ENCODE measurements at regions not wholly inside any gene's neighbourhood (a gene's known extent, or its start where the extent isn't known, plus 50 kb on each side); places are given as distances from the start of the nearest gene placed in this dataset.
"Not testable (repeated sequence)": the region's sequence is repeated elsewhere in the genome, so short reads cannot be mapped to it uniquely, and the experiment has no call there.

GRCh38 chrX:150167482-150168324, 195.4 kb upstream of the MAMLD1 start:
- DNase-seq = no peak

GRCh38 chrX:150182161-150182560, 181.0 kb upstream of the MAMLD1 start:
- DNase-seq = no peak

DNA sequence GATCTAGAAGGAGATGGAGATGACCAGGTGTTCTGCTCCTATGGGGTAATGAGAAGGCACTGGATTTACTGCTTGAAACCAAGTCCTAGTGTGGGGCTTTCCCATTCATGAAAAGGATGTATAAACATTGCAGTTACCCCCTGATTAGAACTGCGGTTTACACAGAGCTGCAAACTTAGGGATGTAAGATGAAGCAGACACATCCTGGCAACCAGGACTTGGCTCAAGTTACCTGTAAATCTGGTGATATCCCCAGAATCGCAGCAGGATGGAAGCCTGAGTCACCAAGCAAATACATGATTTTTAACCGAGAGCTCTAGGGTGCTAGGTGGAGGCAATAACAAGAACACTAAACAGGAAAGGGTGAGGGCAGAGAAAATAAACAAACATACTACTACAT, 178.6 kb upstream of the MAMLD1 start:
- no peak for DNase-seq

DNA sequence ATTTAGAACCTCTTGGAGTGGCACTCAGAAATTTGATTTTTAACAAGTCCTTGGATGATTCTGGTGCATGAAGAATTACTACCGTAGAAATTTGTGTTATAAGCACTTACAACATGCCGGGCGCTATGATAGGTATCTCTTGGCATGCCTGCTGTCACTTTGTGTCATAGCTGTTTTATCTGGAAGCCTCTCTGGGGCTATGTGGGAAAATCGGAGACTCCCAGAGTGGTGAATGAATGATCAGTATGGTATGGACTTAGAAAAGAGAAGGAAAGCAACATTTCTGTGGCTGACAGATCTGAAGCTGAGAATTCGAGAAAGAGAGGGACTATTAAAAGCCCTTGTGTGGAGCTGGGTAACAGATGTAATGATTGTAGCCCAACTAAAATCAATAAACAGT, 177.4 kb upstream of the MAMLD1 start:
- DNase-seq = no peak

GRCh38 chrX:150192816-150193215, 170.3 kb upstream of the MAMLD1 start:
- DNase-seq = no peak

GRCh38 chrX:150196285-150196684, 166.8 kb upstream of the MAMLD1 start:
- DNase-seq = no peak

DNA sequence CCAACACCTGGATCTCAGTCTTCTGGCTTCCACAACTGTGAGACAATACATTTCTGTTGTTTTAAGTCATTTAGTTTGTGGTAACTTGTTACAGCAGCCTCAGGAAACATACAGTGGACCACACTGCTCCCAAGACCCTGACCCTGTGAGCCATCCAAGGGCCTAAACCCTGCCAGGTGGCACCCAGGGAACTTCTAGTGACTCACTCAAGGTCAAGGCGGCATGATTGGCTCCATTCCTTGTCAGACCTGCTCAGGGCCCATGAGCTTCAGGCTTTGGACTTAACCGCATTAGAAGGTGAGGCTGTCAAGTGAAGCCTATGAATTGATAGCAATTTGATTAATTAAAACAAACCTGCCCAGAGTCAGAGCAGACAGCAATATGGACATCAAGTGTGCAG, 165.7 kb upstream of the MAMLD1 start:
- no peak for DNase-seq

DNA sequence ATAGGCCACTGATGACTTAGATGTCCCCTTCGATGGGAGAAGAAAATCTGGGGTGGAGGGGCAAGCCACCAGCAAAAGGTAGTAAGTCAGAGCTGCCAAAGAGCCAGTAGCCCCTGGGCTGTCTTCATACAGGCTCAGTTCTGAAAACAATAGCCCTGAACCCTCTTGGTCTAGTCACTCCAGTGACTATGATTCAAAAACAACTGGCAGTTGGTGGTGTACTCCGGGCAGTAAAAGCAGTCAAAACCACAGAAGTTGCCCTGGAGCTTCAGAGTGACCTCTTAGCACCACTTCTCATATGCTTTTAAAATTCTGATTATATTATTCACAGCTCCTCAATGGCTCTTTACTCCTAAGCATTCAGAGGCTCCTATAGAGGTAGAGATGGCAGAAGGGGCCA, 164.3 kb upstream of the MAMLD1 start:
- peak; percentile 23 for DNase-seq

GRCh38 chrX:150199181-150199580, 163.9 kb upstream of the MAMLD1 start:
- DNase-seq = no peak

DNA sequence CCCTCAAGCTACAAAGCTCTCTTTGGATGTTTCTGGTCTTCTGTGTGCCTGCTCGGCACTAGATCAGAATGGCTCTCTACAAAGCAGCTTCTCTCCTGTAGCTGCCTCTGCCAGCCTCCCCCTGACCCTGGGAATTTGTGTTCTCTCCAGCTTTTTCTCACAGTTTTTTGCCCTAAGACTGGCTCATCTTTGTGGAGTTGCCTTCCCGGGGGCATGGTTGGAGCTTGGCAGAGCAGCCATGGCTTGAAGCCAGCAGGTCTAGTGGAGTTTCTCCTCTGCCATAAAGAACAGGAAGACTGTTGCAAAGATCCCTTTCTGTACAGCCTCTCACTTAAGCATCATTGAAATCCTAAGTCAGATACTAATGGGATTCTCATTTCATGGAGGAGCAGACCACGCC, 163.3 kb upstream of the MAMLD1 start:
- DNase-seq = no peak

GRCh38 chrX:150200361-150200760, 162.8 kb upstream of the MAMLD1 start:
- DNase-seq = no peak

- DNase-seq = peak; percentile 94
These were observed 162.3 kb upstream of the MAMLD1 start for GRCh38 chrX:150200820-150201287.

DNA sequence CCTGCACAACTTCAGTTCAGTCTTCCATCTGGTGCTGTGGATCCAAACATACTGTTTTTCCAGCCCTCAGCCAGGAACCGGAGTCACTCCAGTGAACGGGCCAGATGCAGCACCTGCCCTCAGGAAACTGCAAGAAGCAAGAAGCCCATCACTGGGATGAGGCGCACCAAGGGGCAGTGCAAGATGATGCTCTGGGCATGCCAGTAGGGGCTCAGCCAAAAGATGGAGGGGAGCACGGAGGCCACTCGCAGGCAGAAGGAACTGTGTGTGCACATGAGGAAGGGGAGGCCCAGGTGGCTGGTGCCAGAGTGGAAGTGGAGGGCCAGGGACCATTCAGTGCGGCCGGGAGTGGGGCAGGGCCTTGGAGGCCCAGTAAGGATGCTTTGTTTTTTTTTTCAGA, 161.7 kb upstream of the MAMLD1 start:
- no peak for DNase-seq

GRCh38 chrX:150201841-150202240, 161.3 kb upstream of the MAMLD1 start:
- DNase-seq = no peak

- peak; percentile 61 for DNase-seq
These were observed 160.4 kb upstream of the MAMLD1 start for GRCh38 chrX:150202641-150203247.

DNA sequence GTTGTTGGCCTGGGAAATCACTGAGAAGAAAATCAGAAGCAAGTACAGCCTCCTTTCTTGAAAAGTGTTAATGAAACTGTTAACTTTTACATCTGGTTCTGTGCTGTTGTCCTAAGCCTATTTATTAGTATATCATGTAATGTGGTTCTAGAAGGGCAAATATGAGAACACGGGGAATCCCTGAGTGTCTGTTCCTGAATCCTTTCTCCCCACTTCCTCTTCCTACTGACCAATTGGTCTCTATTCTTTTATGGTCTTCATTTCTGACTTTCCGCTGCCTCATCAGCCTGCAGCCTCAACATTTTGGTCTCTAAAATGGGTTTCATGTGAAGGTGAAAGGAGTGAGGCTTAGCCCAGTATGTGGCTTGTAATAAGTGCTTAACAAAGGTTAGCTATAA, 159.9 kb upstream of the MAMLD1 start:
- DNase-seq = peak; percentile 33

- DNase-seq = no peak
These were observed 158.1 kb upstream of the MAMLD1 start for GRCh38 chrX:150205011-150205410.

- DNase-seq = no peak
These were observed 155.4 kb upstream of the MAMLD1 start for GRCh38 chrX:150207733-150208132.

- DNase-seq = no peak
These were observed 151.1 kb upstream of the MAMLD1 start for GRCh38 chrX:150211988-150212387.

GRCh38 chrX:150212672-150213480, 150.2 kb upstream of the MAMLD1 start:
- DNase-seq = no peak

- DNase-seq = no peak
These were observed 149.6 kb upstream of the MAMLD1 start for GRCh38 chrX:150213481-150214030.

DNA sequence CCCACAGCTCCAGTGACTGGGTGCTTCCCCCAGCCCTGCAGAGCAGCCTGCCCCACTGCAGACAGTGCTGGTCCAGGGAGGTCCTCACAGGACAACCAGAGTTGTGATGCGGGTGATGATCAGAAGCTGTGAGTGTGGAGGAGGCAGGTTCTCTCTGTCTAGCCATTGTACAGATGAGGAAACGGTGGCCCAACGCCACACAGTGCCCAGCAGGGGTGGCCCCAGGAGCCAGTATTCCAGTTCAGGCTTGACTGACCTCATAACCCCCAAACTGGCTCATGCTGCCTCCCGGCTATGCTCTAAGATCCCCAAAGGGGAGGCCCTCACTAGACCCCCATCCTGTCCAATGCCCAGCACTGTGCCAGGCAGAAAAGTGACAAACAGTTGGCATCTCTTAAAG, 147.1 kb upstream of the MAMLD1 start:
- not testable (repeated sequence) for DNase-seq

- DNase-seq = no peak
These were observed 146.4 kb upstream of the MAMLD1 start for GRCh38 chrX:150216716-150217115.

All from MV-4-11 (cell line).